Right ventricle myocardium superior (tissue), 1 donor: ENCODE measurements at regions not wholly inside any gene's neighbourhood (a gene's known extent, or its start where the extent isn't known, plus 50 kb on each side); places are given as distances from the start of the nearest gene placed in this dataset.
"Not testable (repeated sequence)": the region's sequence is repeated elsewhere in the genome, so short reads cannot be mapped to it uniquely, and the experiment has no call there.

Experiments
- ATAC-seq: fragments of 200-7000 bp; cut with Tn5 transposase; one replicate; pipeline ENCODE4 v1.9.1; 2020; ENCODE audit warnings: mild to moderate bottlenecking; ENCODE audit not compliant: poor library complexity
- DNase-seq: peaks from one replicate; pipeline ENCODE4 v3.0.0-alpha.2; 2020
- intact Hi-C: fragments of 100-400 bp; cut with DNase I; formaldehyde crosslinking; loops from one replicate; pipeline ENCODE4 v1.11.2; 2022
- donor health status: DM: no; HTN: yes; CAD: no; lungs with severe emphysema.

- DNase-seq, ATAC-seq, intact Hi-C loops: not testable (repeated sequence)
Measured at GRCh38 chr9:40361018-40361417, 767.5 kb downstream of the FOXD4L6 start.

- ATAC-seq, intact Hi-C loops, DNase-seq: not testable (repeated sequence)
Measured at GRCh38 chr9:40330958-40331357, 797.5 kb downstream of the FOXD4L6 start.

GRCh38 chr9:40328907-40329306 is 799.6 kb downstream of the FOXD4L6 start:
- intact Hi-C loops, DNase-seq: not testable (repeated sequence)
- ATAC-seq: peak; percentile 36

- ATAC-seq, intact Hi-C loops, DNase-seq: not testable (repeated sequence)
Measured at GRCh38 chr9:40326179-40326578, 802.3 kb downstream of the FOXD4L6 start.

GRCh38 chr9:40322730-40323129 is 805.8 kb downstream of the FOXD4L6 start:
- intact Hi-C loops, DNase-seq, ATAC-seq: not testable (repeated sequence)

- DNase-seq, intact Hi-C loops, ATAC-seq: not testable (repeated sequence)
Measured at GRCh38 chr9:40321857-40322256, 806.6 kb downstream of the FOXD4L6 start.

GRCh38 chr9:40321204-40321603 is 807.3 kb downstream of the FOXD4L6 start:
- intact Hi-C loops, DNase-seq, ATAC-seq: not testable (repeated sequence)

GRCh38 chr9:40315215-40315614 is 813.3 kb downstream of the FOXD4L6 start:
- DNase-seq, ATAC-seq, intact Hi-C loops: not testable (repeated sequence)

GRCh38 chr9:40289999-40290398 is 838.5 kb downstream of the FOXD4L6 start:
- ATAC-seq, intact Hi-C loops: not testable (repeated sequence)
- peak; percentile 8 for DNase-seq
